Osteocyte (in vitro differentiated cells): ENCODE measurements at regions not wholly inside any gene's neighbourhood (a gene's known extent, or its start where the extent isn't known, plus 50 kb on each side); places are given as distances from the start of the nearest gene placed in this dataset.

ENCODE experiments used
- DNase-seq: peaks from one replicate; pipeline ENCODE4 v3.0.0; 2021; ENCODE audit warnings: mixed read lengths; ENCODE audit not compliant: unreplicated experiment; ENCODE audit errors: extremely low spot score
- H3K27ac Mint-ChIP-seq: one replicate; pipeline ENCODE4 v1.8.0; 2021; ENCODE audit warnings: mild to moderate bottlenecking, mixed read lengths; ENCODE audit not compliant: unreplicated experiment
- H3K27me3 Mint-ChIP-seq: one replicate; pipeline ENCODE4 v1.8.0; 2021; ENCODE audit warnings: mixed read lengths; ENCODE audit not compliant: unreplicated experiment
- H3K36me3 Mint-ChIP-seq: one replicate; pipeline ENCODE4 v1.8.0; 2021; ENCODE audit warnings: mixed read lengths; ENCODE audit not compliant: unreplicated experiment
- H3K4me1 Mint-ChIP-seq: one replicate; pipeline ENCODE4 v1.8.0; 2021; ENCODE audit warnings: mixed read lengths; ENCODE audit not compliant: unreplicated experiment
- H3K4me3 Mint-ChIP-seq: one replicate; pipeline ENCODE4 v1.8.0; 2021; ENCODE audit warnings: mild to moderate bottlenecking, moderate library complexity, mixed read lengths; ENCODE audit not compliant: unreplicated experiment
- H3K9me3 Mint-ChIP-seq: one replicate; pipeline ENCODE4 v1.8.0; 2021; ENCODE audit warnings: mixed read lengths; ENCODE audit not compliant: unreplicated experiment
- CTCF ChIP-seq: fragments of 200-600 bp; sonication (generic); IDR thresholded peaks from 2 replicates; pipeline ENCODE4 v1.5.0; 2021; ENCODE audit warnings: antibody characterized with exemption, mild to moderate bottlenecking, moderate library complexity

GRCh38 chr5:56349461-56349860 lies 116.3 kb upstream of the ANKRD55 start:
- no peaks in the 10 kb centered on the region for H3K27me3 Mint-ChIP-seq
- H3K27ac Mint-ChIP-seq: no peak overlapping the region
- TF ChIP-seq CTCF: no peak
- peaks cover 35% of the 10 kb centered on the region for H3K4me1 Mint-ChIP-seq
- no peaks in the 10 kb centered on the region for H3K9me3 Mint-ChIP-seq
- H3K36me3 Mint-ChIP-seq: no peaks in the 10 kb centered on the region
- no peak for DNase-seq
- H3K4me3 Mint-ChIP-seq: no peak overlapping the region

GRCh38 chr5:56346741-56347535 lies 113.8 kb upstream of the ANKRD55 start:
- TF ChIP-seq CTCF: no peak
- H3K27ac Mint-ChIP-seq: peak overlapping the region; percentile 11
- no peak for DNase-seq
- no peaks in the 10 kb centered on the region for H3K27me3 Mint-ChIP-seq
- no peaks in the 10 kb centered on the region for H3K36me3 Mint-ChIP-seq
- no peak overlapping the region for H3K4me3 Mint-ChIP-seq
- H3K9me3 Mint-ChIP-seq: no peaks in the 10 kb centered on the region
- H3K4me1 Mint-ChIP-seq: peaks cover 29% of the 10 kb centered on the region

GRCh38 chr5:56346044-56346710 lies 113.0 kb upstream of the ANKRD55 start:
- no peaks in the 10 kb centered on the region for H3K36me3 Mint-ChIP-seq
- no peak overlapping the region for H3K4me3 Mint-ChIP-seq
- H3K27ac Mint-ChIP-seq: no peak overlapping the region
- TF ChIP-seq CTCF: no peak
- H3K27me3 Mint-ChIP-seq: no peaks in the 10 kb centered on the region
- no peaks in the 10 kb centered on the region for H3K9me3 Mint-ChIP-seq
- peaks cover 29% of the 10 kb centered on the region for H3K4me1 Mint-ChIP-seq
- DNase-seq: no peak

GRCh38 chr5:56345352-56345751 lies 112.2 kb upstream of the ANKRD55 start:
- no peak for TF ChIP-seq CTCF
- H3K27me3 Mint-ChIP-seq: no peaks in the 10 kb centered on the region
- H3K27ac Mint-ChIP-seq: no peak overlapping the region
- H3K36me3 Mint-ChIP-seq: no peaks in the 10 kb centered on the region
- peaks cover 21% of the 10 kb centered on the region for H3K4me1 Mint-ChIP-seq
- no peak for DNase-seq
- no peaks in the 10 kb centered on the region for H3K9me3 Mint-ChIP-seq
- H3K4me3 Mint-ChIP-seq: no peak overlapping the region

- Mint-ChIP-seq H3K4me1 (peaks cover 15% of the 10 kb centered on the region), H3K36me3 (no peaks in the 10 kb centered on the region), H3K4me3 (no peak overlapping the region), H3K27ac (no peak overlapping the region), H3K27me3 (no peaks in the 10 kb centered on the region), H3K9me3 (peaks cover 3% of the 10 kb centered on the region)
- TF ChIP-seq CTCF: no peak
- DNase-seq: no peak
Observed at GRCh38 chr5:56344594-56344993, 111.5 kb upstream of the ANKRD55 start.
